Ovary (tissue), 1 donor: ENCODE measurements at regions not wholly inside any gene's neighbourhood (a gene's known extent, or its start where the extent isn't known, plus 50 kb on each side); places are given as distances from the start of the nearest gene placed in this dataset.

Experiments
- EP300 ChIP-seq: sonication (generic); formaldehyde crosslinking; IDR thresholded peaks from one replicate; pipeline ENCODE4 v1.6.1; 2017; ENCODE audit warnings: antibody characterized with exemption
- POLR2A ChIP-seq: fragments of 450-650 bp; IDR thresholded peaks from one replicate; pipeline ENCODE4 v1.6.1; 2017; ENCODE audit warnings: antibody characterized with exemption, mild to moderate bottlenecking, moderate library complexity

DNA sequence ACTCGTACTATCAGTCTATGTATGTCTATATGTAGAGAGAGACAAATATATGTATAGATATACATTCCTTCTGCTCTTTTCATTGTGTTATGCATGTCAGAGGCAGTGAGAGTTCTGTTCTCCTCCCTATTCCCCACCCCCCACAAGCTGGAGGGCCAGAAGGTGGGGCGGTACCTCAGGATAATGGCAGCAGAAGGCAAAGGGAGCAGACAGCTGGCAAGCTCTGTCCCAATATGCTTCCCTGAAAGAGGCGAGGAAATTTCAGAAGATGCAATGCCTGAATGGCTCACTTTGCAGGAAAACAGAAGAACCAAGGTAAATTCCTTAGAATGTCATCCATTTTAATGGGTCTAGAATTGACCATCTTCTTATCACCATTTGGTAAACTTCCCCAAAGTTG, 114.4 kb downstream of the NAA11 start:
- no peak for TF ChIP-seq POLR2A
- no peak for TF ChIP-seq EP300
